MCF 10A (cell line): ENCODE measurements at regions not wholly inside any gene's neighbourhood (a gene's known extent, or its start where the extent isn't known, plus 50 kb on each side); places are given as distances from the start of the nearest gene placed in this dataset.

ENCODE experiments used
- BruUV-seq: library from RNA; stranded (reverse); fragments of 400-500 nt; replicated peaks from 2 replicates; lab custom pipeline; 2021; lab: Mats Ljungman, UMichigan
- CTCF ChIA-PET: fragments of 300-600 bp; sonication (Branson Sonifier 250); formaldehyde crosslinking; extraction: SDS; loops from one replicate; lab custom pipeline; 2021; ENCODE audit warnings: antibody characterized with exemption, inconsistent platforms; lab: Yijun Ruan, JAX
- POLR2A ChIA-PET: fragments of 300-600, 350-650 bp; sonication (Branson Sonifier 250); formaldehyde crosslinking; extraction: SDS; loops from one replicate; lab custom pipeline; 2020; ENCODE audit warnings: antibody characterized with exemption, inconsistent platforms; lab: Yijun Ruan, JAX
- DNase-seq: peaks from one replicate; pipeline ENCODE4 v3.0.0-alpha.2; 2018; ENCODE audit not compliant: unreplicated experiment
- H3K27ac Mint-ChIP-seq: one replicate; pipeline ENCODE4 v1.8.0; 2022; ENCODE audit warnings: mild to moderate bottlenecking, low read depth, mixed read lengths; ENCODE audit not compliant: unreplicated experiment
- H3K27me3 Mint-ChIP-seq: one replicate; pipeline ENCODE4 v1.8.0; 2022; ENCODE audit warnings: mixed read lengths; ENCODE audit not compliant: insufficient read depth, unreplicated experiment
- H3K36me3 Mint-ChIP-seq: one replicate; pipeline ENCODE4 v1.8.0; 2022; ENCODE audit warnings: mild to moderate bottlenecking, moderate library complexity, mixed read lengths; ENCODE audit not compliant: insufficient read depth, unreplicated experiment
- H3K4me1 Mint-ChIP-seq: one replicate; pipeline ENCODE4 v1.8.0; 2022; ENCODE audit warnings: mixed read lengths; ENCODE audit not compliant: insufficient read depth, unreplicated experiment
- H3K4me3 Mint-ChIP-seq: one replicate; pipeline ENCODE4 v1.8.0; 2022; ENCODE audit warnings: mild to moderate bottlenecking, moderate library complexity, mixed read lengths; ENCODE audit not compliant: unreplicated experiment
- H3K9me3 Mint-ChIP-seq: one replicate; pipeline ENCODE4 v1.8.0; 2022; ENCODE audit warnings: mixed read lengths; ENCODE audit not compliant: unreplicated experiment
- intact Hi-C: fragments of 100-400 bp; cut with micrococcal nuclease; formaldehyde crosslinking; loops from 2 replicates; pipeline ENCODE4 v1.14.1; 2022
- TF ChIP-seq, protein P1 (sequence below): fragments of 200-600 bp; IDR thresholded peaks from one replicate; pipeline ENCODE4 v1.8.0; 2022; ENCODE audit warnings: antibody characterized with exemption, mild to moderate bottlenecking; ENCODE audit not compliant: unreplicated experiment

DNA sequence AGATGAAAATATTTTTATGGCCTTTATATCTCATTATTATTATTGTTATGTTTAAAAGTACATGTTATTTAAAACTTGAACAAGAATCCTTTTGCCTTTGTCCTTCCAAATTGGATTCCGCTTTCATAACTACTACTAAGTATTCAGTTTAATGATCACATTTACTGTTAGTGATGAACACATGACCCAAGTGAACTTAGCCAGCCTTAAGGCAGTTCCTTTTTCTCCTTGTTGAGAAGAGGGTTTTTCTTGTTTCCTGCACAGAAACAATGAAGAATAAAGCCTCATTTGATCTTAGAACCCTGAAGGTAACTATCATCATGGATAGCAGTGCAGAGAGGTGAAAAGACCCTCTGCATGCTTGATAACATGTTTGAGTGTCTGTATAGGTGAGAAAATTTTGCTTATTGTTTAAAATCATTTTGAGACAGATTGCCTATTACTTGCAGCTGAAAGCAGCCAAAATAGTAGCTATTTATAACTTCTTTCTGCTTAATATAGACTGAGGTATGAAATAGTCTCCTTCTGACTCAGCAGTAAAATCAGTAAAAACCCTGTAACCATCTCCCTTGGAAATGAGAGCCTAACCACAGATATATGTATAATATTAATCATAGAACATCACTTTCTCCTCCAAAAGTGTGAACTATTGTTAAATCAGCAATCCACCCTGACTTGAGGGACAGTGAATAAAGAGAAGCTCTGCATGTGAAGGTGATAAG lies 266.2 kb downstream of the SPATA31D1 start:
- no peaks in the 10 kb centered on the region for H3K36me3 Mint-ChIP-seq
- H3K27ac Mint-ChIP-seq: no peak overlapping the region
- no peaks in the 10 kb centered on the region for H3K9me3 Mint-ChIP-seq
- no peaks in the 10 kb centered on the region for H3K4me1 Mint-ChIP-seq
- no peak overlapping the region for H3K4me3 Mint-ChIP-seq
- BruUV-seq: no TSS peak
- DNase-seq: no peak
- TF ChIP-seq, protein P1, sequence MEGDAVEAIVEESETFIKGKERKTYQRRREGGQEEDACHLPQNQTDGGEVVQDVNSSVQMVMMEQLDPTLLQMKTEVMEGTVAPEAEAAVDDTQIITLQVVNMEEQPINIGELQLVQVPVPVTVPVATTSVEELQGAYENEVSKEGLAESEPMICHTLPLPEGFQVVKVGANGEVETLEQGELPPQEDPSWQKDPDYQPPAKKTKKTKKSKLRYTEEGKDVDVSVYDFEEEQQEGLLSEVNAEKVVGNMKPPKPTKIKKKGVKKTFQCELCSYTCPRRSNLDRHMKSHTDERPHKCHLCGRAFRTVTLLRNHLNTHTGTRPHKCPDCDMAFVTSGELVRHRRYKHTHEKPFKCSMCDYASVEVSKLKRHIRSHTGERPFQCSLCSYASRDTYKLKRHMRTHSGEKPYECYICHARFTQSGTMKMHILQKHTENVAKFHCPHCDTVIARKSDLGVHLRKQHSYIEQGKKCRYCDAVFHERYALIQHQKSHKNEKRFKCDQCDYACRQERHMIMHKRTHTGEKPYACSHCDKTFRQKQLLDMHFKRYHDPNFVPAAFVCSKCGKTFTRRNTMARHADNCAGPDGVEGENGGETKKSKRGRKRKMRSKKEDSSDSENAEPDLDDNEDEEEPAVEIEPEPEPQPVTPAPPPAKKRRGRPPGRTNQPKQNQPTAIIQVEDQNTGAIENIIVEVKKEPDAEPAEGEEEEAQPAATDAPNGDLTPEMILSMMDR: no peak
- ChIA-PET CTCF (interaction anchor here (0.7 kb wide), 1 partner anchor 606 kb away, joined by 3 read pairs; no protein-coding TSS in a partner anchor), POLR2A (interaction anchor here (0.6 to 0.8 kb wide), 3 partner anchors 13 to 48 kb away, joined by 3 read pairs; no protein-coding TSS in a partner anchor)
- intact Hi-C loops: no loop called here
- no peaks in the 10 kb centered on the region for H3K27me3 Mint-ChIP-seq

DNA sequence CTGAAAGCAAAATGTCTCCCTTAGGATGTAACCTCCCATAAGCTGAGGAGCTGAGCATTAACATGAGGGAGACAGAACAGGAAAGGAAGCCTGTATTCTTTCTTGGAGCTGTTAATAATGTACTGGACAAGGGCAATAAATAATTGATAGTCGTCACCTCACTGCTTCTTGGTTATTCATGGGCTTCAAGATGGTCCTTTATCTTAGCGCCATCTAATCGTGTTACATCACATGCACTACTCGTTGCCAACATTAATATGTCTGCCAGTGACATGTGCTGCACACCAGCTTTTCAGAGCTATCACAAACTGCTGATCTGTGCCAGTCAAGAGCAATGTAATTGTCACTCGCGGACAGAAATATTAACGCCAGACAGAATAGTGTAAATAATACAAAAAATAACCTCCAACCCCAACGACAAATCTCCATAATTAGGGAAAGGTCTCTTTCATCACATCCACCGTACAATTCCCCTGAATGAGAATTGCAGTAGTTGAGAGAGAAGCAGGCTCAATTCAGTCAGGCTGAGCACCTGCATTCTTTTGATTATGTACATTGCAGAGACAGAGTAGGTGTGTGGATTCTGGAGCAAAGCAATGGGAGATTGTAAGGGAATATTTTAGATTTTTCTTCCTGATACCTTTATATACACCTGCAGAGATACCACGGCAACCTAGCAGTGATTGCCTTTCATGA lies 267.1 kb downstream of the SPATA31D1 start:
- no peaks in the 10 kb centered on the region for H3K9me3 Mint-ChIP-seq
- intact Hi-C loops: no loop called here
- ChIA-PET POLR2A (interaction anchor here (0.8 to 0.9 kb wide), 3 partner anchors 11 to 38 kb away, joined by 3 read pairs; no protein-coding TSS in a partner anchor), CTCF (interaction anchor here (0.7 kb wide), 1 partner anchor 605 kb away, joined by 3 read pairs; no protein-coding TSS in a partner anchor)
- no peaks in the 10 kb centered on the region for H3K4me1 Mint-ChIP-seq
- TF ChIP-seq, protein P1: no peak
- DNase-seq: no peak
- H3K36me3 Mint-ChIP-seq: no peaks in the 10 kb centered on the region
- H3K27ac Mint-ChIP-seq: no peak overlapping the region
- no peaks in the 10 kb centered on the region for H3K27me3 Mint-ChIP-seq
- BruUV-seq: no TSS peak
- no peak overlapping the region for H3K4me3 Mint-ChIP-seq

DNA sequence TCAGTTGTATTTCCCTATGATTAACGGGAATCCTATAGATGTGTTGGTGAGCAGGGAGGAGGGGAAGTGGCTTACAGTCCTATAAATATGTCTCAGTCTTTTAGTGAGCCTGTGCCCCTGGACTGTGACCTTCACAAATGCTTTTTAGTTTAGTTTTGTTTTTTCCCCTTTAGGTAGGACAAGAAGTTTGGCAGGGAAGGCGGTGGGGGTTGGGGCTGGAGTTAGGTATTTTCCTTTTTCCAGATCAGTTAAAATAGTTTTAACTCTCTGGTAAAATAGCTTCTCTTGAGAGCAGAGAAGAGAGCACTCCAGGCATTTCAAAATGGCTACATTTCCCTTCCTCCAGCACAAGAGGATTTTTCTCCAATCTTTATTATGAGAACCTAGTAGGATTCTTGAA lies 272.1 kb downstream of the SPATA31D1 start:
- Mint-ChIP-seq H3K9me3 (no peaks in the 10 kb centered on the region), H3K27me3 (no peaks in the 10 kb centered on the region), H3K4me3 (no peak overlapping the region), H3K27ac (no peak overlapping the region), H3K36me3 (no peaks in the 10 kb centered on the region), H3K4me1 (no peaks in the 10 kb centered on the region)
- CTCF ChIA-PET: interaction anchor here (0.5 kb wide), 1 partner anchor 295 kb away, joined by 5 read pairs; no protein-coding TSS in a partner anchor
- TF ChIP-seq, protein P1: no peak
- intact Hi-C loops: no loop called here
- DNase-seq: no peak
- POLR2A ChIA-PET: no interaction called here
- BruUV-seq: no TSS peak

DNA sequence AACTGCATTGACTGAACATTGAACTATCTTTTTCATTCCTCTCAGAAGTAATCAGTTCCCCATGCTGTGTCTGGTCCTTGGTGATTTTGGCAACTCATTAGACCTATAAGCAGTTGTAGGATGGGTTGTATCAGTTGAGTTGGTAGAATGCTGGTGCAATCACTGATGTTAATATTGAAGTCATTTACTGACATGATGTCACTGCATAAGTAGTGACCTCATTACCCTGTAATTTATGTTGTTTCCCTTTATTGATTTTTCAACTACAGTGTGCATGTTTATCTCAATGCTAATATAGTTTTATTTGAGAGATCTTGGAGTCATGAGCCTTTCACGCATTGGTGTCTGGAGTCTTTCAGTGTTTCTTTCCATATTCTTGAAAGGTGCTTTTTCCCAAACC lies 275.0 kb downstream of the SPATA31D1 start:
- CTCF ChIA-PET: no interaction called here
- Mint-ChIP-seq H3K36me3 (no peaks in the 10 kb centered on the region), H3K9me3 (no peaks in the 10 kb centered on the region), H3K27ac (no peak overlapping the region), H3K4me1 (no peaks in the 10 kb centered on the region), H3K27me3 (no peaks in the 10 kb centered on the region), H3K4me3 (no peak overlapping the region)
- BruUV-seq: no TSS peak
- intact Hi-C loops: no loop called here
- TF ChIP-seq, protein P1: no peak
- POLR2A ChIA-PET: no interaction called here
- DNase-seq: no peak
